Large intestine (tissue), 3 donors: ENCODE measurements at regions not wholly inside any gene's neighbourhood (a gene's known extent, or its start where the extent isn't known, plus 50 kb on each side); places are given as distances from the start of the nearest gene placed in this dataset.

Experiments used
- DNase-seq, 2 donors: peaks; one replicate each; pipeline versions ENCODE4 v3.0.0 to v3.0.0-alpha.2; 2013
- H3K27ac ChIP-seq: one replicate; pipeline ENCODE4 v1.5.1; 2013; ENCODE audit warnings: low read length
- H3K27me3 ChIP-seq: 2 replicates; pipeline ENCODE4 v1.6.1; 2013; ENCODE audit warnings: low read length; ENCODE audit not compliant: control insufficient read depth, insufficient read depth
- H3K36me3 ChIP-seq: 2 replicates; pipeline ENCODE4 v1.6.1; 2013; ENCODE audit warnings: low read length; ENCODE audit not compliant: control insufficient read depth, insufficient read depth
- H3K4me1 ChIP-seq: one replicate; pipeline ENCODE4 v1.6.1; 2013; ENCODE audit warnings: low read length; ENCODE audit not compliant: control insufficient read depth, insufficient read depth
- H3K4me3 ChIP-seq: one replicate; pipeline ENCODE4 v1.5.1; 2013; ENCODE audit warnings: low read length
- H3K9me3 ChIP-seq: one replicate; pipeline ENCODE4 v1.6.1; 2013; ENCODE audit warnings: mild to moderate bottlenecking, low read depth, low read length, moderate library complexity; ENCODE audit not compliant: control insufficient read depth
- WGBS: methylation state at CpG from one replicate; pipeline ENCODE4 v1.1.5; 2013; ENCODE audit warnings: low lambda C conversion rate; ENCODE audit not compliant: insufficient coverage; 5-methylcytosine and 5-hydroxymethylcytosine counted together

DNA sequence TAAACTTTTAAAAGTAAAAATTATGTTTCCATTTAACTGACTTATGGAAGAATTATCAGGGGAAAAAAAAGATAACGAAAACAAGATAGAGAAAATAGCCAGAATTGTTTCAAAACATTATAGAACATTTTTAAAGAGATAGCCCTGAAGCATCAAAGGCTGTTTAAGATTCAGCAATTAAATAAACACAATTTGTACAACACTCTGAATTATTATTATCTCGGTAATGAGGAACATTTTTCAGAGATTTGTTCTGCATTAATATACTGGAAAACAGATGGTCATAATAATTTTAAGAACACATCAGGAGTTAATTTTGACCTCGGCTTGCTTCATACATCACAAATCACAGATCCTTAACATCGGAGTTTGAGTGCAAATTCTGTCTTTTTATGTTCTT, 643.8 kb downstream of the SORCS1 start:
- 74% methylated on average over 2 of the region's 4 CpGs for WGBS
- no peaks in the 10 kb centered on the region for H3K36me3 ChIP-seq

DNA sequence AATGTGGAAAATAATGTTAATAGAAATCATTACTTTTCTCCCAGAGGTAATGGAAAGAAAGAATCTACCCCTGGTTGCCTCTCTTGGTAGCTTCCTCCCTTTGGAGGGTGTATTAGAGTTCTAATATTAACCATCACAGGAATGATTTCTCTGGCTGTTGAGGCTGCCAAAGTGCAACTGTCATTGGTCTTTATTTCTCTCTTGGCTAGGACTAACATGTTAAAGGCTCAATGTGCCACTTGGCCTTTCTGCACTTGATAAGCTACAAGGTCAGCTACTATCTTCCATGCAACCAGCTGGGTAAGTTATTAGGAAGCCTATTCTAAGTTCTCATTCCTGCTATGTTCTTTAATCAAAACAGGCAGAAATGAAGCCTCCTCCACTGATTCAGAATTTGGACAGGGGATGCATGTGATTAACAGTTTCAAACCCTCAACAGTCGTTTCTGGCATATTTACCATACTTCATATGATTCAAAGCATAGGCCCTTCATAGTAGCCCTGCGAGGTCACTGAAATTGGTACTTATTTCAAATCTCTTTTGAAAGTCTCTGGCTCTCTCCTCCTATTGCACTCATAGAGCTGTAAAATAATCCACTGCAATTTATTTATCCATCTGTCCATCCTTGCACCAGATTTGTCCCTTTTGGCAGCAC, 645.0 kb downstream of the SORCS1 start:
- no peak for DNase-seq
- 100% methylated on average over 1 of the region's 2 CpGs for WGBS
- Histone ChIP-seq H3K4me3 (no peak overlapping the region), H3K27ac (no peak overlapping the region), H3K9me3 (no peaks in the 10 kb centered on the region), H3K27me3 (no peaks in the 10 kb centered on the region), H3K36me3 (no peaks in the 10 kb centered on the region), H3K4me1 (no peaks in the 10 kb centered on the region)

More for the DNA sequence above, 643.8 kb downstream of the SORCS1 start:
- no peaks in the 10 kb centered on the region for H3K9me3 ChIP-seq
- H3K27ac ChIP-seq: no peak overlapping the region
- no peak for DNase-seq
- H3K4me1 ChIP-seq: no peaks in the 10 kb centered on the region
- H3K27me3 ChIP-seq: no peaks in the 10 kb centered on the region
- H3K4me3 ChIP-seq: no peak overlapping the region

DNA sequence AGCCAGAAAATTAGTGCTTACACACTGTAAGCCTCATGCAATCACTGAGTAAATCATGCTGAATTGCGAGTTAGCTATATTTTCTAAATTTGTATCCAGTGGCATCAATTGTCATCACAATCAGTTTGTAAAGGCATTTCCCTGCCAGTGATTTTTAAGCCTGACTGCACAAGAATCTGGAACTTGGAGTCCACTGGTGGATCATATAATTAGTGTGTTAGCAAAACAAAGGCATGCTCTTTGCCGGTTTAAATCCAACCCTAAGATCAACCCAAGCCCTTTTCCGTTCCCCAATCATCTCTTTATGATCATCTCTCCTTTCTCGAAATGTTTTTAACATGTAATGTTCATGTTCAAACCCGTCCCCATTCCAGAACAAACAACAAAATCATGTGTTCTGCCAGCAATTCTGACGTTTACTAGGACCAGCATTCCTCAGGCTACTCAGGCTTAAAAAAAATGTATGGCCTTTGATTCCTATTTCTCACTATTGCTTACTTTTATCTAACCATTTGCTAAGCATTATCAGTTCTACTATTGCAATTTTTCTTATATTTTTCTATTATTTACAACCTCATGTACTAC, 649.2 kb downstream of the SORCS1 start:
- WGBS: 60% methylated on average over 3 of the region's 6 CpGs
- Histone ChIP-seq H3K4me1 (no peaks in the 10 kb centered on the region), H3K9me3 (no peaks in the 10 kb centered on the region), H3K36me3 (no peaks in the 10 kb centered on the region), H3K27ac (no peak overlapping the region), H3K27me3 (no peaks in the 10 kb centered on the region), H3K4me3 (no peak overlapping the region)
- DNase-seq: no peak

GRCh38 chr10:106513352-106513771, 651.1 kb downstream of the SORCS1 start:
- H3K27me3 ChIP-seq: no peaks in the 10 kb centered on the region
- WGBS: no CpG with 5 or more reads among the region's 4 CpGs
- no peak overlapping the region for H3K4me3 ChIP-seq
- H3K9me3 ChIP-seq: no peaks in the 10 kb centered on the region
- no peak overlapping the region for H3K27ac ChIP-seq
- H3K4me1 ChIP-seq: no peaks in the 10 kb centered on the region
- no peaks in the 10 kb centered on the region for H3K36me3 ChIP-seq
- peak in 1 of 2 donors; percentile 8 for DNase-seq

- 94% methylated on average over 2 of the region's 3 CpGs for WGBS
- no peak for DNase-seq
- no peaks in the 10 kb centered on the region for H3K4me1 ChIP-seq
- H3K27ac ChIP-seq: no peak overlapping the region
- H3K36me3 ChIP-seq: no peaks in the 10 kb centered on the region
- no peak overlapping the region for H3K4me3 ChIP-seq
- no peaks in the 10 kb centered on the region for H3K9me3 ChIP-seq
- no peaks in the 10 kb centered on the region for H3K27me3 ChIP-seq
Measured at GRCh38 chr10:106511917-106512316, 652.6 kb downstream of the SORCS1 start.

DNA sequence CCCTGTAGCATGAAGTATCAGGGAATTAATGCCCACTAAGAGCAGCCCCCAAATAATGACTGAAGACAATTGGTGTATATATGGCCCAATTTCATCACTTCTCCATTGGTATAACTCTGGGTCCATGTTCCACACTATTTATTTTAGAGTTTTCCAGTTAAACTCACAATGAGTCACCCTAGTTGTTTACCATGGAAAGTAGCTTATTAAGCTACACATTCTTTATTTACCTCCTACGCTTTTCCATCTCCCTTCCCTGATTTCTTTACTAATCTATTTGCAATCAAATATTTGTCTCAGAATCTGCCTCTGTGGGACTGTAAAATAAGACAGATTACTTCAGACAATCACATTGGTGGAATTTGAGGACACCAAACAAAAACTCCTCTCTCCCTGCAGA, 655.6 kb downstream of the SORCS1 start:
- Histone ChIP-seq H3K9me3 (no peaks in the 10 kb centered on the region), H3K27me3 (no peaks in the 10 kb centered on the region), H3K27ac (no peak overlapping the region), H3K36me3 (no peaks in the 10 kb centered on the region), H3K4me3 (no peak overlapping the region), H3K4me1 (no peaks in the 10 kb centered on the region)
- 63% methylated on average over 1 of the region's 1 CpG for WGBS
- DNase-seq: no peak

DNA sequence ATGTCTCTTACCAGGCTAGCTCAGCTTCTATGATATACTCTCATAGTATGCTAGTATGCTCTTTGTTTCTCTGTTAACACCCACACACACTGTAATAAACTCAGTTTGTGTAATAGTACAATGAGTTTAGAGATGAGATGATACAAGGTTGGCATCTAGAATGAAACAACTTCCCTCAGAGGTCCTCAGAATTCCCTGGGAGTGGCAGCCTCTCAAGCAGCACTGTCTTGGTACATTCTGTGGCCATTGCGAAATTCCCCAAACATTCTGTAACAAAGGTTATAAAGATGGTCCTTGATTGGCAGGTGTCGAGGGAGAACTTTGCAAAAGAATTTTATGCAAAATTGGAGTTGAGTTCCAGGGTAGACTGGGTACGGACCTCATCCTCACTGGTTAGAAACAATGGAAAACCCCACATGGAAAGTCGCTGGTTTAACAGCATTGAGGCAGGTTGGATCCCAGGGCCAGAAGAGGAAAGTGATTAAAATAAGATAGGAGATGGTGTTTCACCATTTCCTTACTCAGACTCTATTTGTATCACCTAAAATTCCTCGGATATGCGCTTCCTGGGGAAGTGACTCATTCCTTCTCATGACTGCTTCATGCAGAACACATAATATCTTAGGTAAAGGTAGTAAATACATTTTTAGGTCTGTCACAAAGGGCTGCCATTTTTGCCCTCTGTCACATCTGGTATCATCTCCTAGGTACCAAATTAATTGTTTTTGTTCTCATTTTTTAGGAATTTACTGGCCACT, 657.8 kb downstream of the SORCS1 start:
- H3K27me3 ChIP-seq: no peaks in the 10 kb centered on the region
- no peaks in the 10 kb centered on the region for H3K9me3 ChIP-seq
- no peaks in the 10 kb centered on the region for H3K36me3 ChIP-seq
- H3K27ac ChIP-seq: no peak overlapping the region
- 82% methylated on average over 5 of the region's 6 CpGs for WGBS
- DNase-seq: no peak
- no peaks in the 10 kb centered on the region for H3K4me1 ChIP-seq
- no peak overlapping the region for H3K4me3 ChIP-seq

GRCh38 chr10:106504536-106504935, 660.0 kb downstream of the SORCS1 start:
- Histone ChIP-seq H3K4me3 (no peak overlapping the region), H3K4me1 (no peaks in the 10 kb centered on the region), H3K9me3 (no peaks in the 10 kb centered on the region), H3K27me3 (no peaks in the 10 kb centered on the region), H3K27ac (no peak overlapping the region), H3K36me3 (no peaks in the 10 kb centered on the region)
- WGBS: no CpG with 5 or more reads among the region's 6 CpGs
- no peak for DNase-seq

DNA sequence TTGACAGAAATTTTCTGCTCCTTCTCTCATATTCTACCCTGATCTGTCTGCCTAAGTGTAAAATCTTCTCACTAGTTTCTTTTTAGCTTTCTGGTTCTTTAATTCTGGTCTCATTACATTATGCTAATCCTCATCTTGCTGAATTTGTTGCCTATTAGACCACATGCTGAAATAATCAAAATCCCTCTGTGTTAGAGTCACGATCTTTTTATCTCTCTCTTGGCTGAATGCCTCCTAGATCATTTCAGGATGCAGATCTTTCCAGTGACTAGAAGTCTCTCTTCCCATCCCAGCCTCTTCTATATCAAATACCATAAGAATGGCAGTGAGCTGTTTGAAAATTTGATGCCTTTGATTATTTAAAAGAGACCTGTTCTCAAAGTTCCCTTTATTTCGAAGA, 661.9 kb downstream of the SORCS1 start:
- H3K4me1 ChIP-seq: no peaks in the 10 kb centered on the region
- DNase-seq: no peak
- H3K4me3 ChIP-seq: no peak overlapping the region
- no peaks in the 10 kb centered on the region for H3K9me3 ChIP-seq
- H3K27ac ChIP-seq: no peak overlapping the region
- no CpG with 5 or more reads among the region's 2 CpGs for WGBS
- H3K27me3 ChIP-seq: no peaks in the 10 kb centered on the region
- H3K36me3 ChIP-seq: no peaks in the 10 kb centered on the region

DNA sequence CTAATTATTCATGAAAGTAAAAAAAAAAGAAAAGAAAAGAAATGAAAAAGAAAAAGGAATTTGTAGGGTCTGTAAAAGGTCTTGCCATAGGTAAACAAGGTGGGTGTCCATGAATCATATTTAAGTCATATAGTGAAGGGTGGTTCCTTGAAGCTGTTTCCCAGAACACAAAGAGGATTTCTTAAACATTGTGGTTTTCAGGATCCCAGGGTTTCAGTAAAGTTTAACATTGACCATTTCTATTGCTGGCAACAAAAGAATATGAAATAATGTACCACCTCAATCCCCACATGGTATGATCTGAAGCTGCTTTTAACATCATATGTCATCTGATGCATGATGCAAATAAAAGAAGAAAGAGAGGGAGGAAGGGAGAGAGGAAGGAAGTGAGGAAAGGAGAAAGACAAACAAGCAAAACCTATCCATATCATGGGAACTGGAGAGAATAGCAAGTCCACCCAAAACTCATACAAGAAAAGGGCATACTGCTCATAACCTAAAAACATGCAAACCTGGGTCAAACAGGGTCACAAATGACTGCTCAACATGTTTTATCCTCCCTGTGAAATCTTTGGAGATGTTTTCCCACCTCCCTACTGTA, 663.5 kb downstream of the SORCS1 start:
- H3K4me3 ChIP-seq: no peak overlapping the region
- H3K27me3 ChIP-seq: no peaks in the 10 kb centered on the region
- H3K36me3 ChIP-seq: no peaks in the 10 kb centered on the region
- no peak for DNase-seq
- no peaks in the 10 kb centered on the region for H3K4me1 ChIP-seq
- no peaks in the 10 kb centered on the region for H3K9me3 ChIP-seq
- H3K27ac ChIP-seq: no peak overlapping the region
